ENCODE measurements at regions not wholly inside any gene's neighbourhood (a gene's known extent, or its start where the extent isn't known, plus 50 kb on each side); places are given as distances from the start of the nearest gene placed in this dataset.

DNA sequence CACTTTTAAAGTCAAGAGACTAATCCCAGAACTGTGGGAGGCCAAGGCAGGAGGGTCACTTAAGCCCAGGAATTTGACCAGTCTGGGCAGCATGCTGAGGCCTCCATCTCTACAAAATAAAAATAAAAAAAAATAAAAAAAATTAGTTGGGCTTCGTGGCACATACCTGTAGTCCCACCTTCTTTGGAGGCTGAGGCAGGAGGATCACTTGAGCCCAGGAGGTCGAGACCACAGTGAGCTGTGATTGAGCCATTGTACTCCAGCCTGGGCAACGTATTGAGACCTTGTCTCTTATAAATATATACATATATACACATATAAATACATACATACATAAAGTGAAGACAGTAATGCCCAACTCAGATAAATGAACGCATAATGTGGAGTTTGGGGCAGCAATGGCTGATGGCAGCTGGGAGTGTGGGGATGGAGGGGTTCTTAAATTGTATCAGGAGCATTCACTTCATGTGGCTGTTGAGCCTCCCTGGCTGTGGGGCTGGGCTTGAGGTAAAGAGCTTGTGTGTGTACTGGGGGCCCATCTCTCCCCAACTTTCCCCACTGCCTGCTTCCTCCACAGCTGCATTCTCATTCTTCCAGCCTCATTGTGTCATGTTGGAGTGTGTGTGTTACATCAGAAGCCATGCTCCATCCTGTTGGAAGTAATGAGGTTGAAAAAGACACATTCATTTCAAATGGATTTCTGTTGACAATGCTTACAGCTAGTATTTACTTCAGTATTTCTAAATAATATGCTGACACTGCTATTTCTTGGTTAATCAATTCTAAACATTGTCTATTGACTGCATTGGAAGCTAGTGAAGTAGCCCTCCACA lies 96.5 kb upstream of the HS6ST1 start:
- TF ChIP-seq, protein P1, sequence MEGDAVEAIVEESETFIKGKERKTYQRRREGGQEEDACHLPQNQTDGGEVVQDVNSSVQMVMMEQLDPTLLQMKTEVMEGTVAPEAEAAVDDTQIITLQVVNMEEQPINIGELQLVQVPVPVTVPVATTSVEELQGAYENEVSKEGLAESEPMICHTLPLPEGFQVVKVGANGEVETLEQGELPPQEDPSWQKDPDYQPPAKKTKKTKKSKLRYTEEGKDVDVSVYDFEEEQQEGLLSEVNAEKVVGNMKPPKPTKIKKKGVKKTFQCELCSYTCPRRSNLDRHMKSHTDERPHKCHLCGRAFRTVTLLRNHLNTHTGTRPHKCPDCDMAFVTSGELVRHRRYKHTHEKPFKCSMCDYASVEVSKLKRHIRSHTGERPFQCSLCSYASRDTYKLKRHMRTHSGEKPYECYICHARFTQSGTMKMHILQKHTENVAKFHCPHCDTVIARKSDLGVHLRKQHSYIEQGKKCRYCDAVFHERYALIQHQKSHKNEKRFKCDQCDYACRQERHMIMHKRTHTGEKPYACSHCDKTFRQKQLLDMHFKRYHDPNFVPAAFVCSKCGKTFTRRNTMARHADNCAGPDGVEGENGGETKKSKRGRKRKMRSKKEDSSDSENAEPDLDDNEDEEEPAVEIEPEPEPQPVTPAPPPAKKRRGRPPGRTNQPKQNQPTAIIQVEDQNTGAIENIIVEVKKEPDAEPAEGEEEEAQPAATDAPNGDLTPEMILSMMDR (IDR thresholded peaks at IDR 0.05): no peak
- no peak for TF ChIP-seq ZNF416 (CRISPR knock-in tag; IDR thresholded peaks at IDR 0.05)
- TF ChIP-seq, protein P2, sequence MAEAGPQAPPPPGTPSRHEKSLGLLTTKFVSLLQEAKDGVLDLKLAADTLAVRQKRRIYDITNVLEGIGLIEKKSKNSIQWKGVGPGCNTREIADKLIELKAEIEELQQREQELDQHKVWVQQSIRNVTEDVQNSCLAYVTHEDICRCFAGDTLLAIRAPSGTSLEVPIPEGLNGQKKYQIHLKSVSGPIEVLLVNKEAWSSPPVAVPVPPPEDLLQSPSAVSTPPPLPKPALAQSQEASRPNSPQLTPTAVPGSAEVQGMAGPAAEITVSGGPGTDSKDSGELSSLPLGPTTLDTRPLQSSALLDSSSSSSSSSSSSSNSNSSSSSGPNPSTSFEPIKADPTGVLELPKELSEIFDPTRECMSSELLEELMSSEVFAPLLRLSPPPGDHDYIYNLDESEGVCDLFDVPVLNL (CRISPR knock-in tag; IDR thresholded peaks at IDR 0.05; ENCODE audit: borderline replicate concordance, low read depth): no peak
